Stimulated activated naive B cell treated with anti-CD40 and anti-IgM and Interleukin-4, amounts not matched to agents 10 μg/mL and 1 μg/mL and 100 μg/mL, for 72 hours (primary cell): ENCODE measurements at regions not wholly inside any gene's neighbourhood (a gene's known extent, or its start where the extent isn't known, plus 50 kb on each side); places are given as distances from the start of the nearest gene placed in this dataset.
"Not testable (repeated sequence)": the region's sequence is repeated elsewhere in the genome, so short reads cannot be mapped to it uniquely, and the experiment has no call there.

Experiments used
- ATAC-seq, 2 donors: fragments of 150-1000 bp; cut with Tn5 transposase; replicated peaks; 2 replicates each; pipeline ENCODE4 v1.10.0; 2021; ENCODE audit warnings: moderate library complexity in 1 of 2
- DNase-seq: peaks from one replicate; pipeline ENCODE4 v3.0.0; 2021
- H3K27ac Mint-ChIP-seq: one replicate; pipeline ENCODE4 v1.8.0; 2022; ENCODE audit warnings: mild to moderate bottlenecking, mixed read lengths
- H3K27me3 Mint-ChIP-seq, 2 donors: one replicate each; pipeline ENCODE4 v1.8.0; 2022; ENCODE audit warnings: mixed read lengths in 2 of 2
- H3K36me3 Mint-ChIP-seq, 2 donors: one replicate each; pipeline ENCODE4 v1.8.0; 2022; ENCODE audit warnings: mixed read lengths in 2 of 2, mild to moderate bottlenecking in 1 of 2
- H3K4me1 Mint-ChIP-seq, 2 donors: one replicate each; pipeline ENCODE4 v1.8.0; 2022; ENCODE audit warnings: mixed read lengths in 2 of 2, mild to moderate bottlenecking in 1 of 2
- H3K4me3 Mint-ChIP-seq, 2 donors: one replicate each; pipeline ENCODE4 v1.8.0; 2022; ENCODE audit warnings: mild to moderate bottlenecking in 2 of 2, mixed read lengths in 2 of 2, moderate library complexity in 1 of 2
- H3K9me3 Mint-ChIP-seq, 2 donors: one replicate each; pipeline ENCODE4 v1.8.0; 2022; ENCODE audit warnings: mixed read lengths in 2 of 2, mild to moderate bottlenecking in 1 of 2

DNA sequence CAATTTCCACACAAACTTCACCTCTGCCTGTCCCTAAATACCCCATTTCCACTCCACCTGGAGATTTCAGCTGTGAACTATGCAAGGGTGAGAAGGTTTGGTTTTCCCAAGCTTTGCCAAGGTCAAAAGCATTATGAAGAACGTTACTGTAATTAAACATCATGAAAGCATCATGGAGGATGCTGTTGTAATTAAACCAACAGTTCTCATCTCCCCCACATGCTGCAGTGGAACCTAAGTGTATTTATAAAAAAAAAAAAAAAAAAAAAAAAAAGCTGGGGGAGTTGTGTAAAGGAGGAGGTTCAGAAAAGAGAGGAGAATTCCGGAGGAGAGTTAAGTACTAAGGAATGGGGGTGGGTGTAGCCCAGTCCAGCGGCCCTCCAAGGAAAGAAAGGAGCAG lies 474.9 kb upstream of the JARID2 start:
- H3K9me3 Mint-ChIP-seq, result no peaks in the 10 kb centered on the region
- no peaks in the 10 kb centered on the region for H3K27me3 Mint-ChIP-seq
- H3K27ac Mint-ChIP-seq, result no peak overlapping the region
- no peak for ATAC-seq
- H3K36me3 Mint-ChIP-seq, result no peaks in the 10 kb centered on the region
- peaks cover 13 to 18% of the 10 kb centered on the region in 2 donors for H3K4me1 Mint-ChIP-seq
- H3K4me3 Mint-ChIP-seq, result peak overlapping the region in 1 of 2 donors; percentile 7
- no peak for DNase-seq

DNA sequence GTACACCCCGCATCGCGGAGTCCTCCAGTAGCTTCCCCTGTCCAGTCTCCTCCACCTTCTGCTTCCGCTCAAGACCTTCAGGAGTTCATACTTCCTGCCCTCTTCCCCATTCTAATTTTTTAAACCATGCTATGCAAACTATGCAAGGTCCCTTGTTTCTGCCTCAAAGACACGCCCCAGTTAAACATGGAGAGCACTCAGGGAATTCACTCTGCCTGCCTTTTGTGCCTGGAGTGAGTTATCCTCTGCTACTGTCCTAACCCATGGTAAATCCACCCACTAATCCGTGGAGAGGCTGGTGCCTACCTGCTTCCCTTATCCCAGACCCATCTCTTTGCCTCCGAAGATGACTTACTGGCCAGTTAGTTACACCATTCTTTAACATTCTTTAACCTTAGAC lies 473.7 kb upstream of the JARID2 start:
- ATAC-seq, result no peak
- Mint-ChIP-seq H3K27ac (no peak overlapping the region), H3K36me3 (no peaks in the 10 kb centered on the region), H3K27me3 (no peaks in the 10 kb centered on the region), H3K4me1 (peaks cover 11 to 18% of the 10 kb centered on the region in 2 donors), H3K4me3 (no peak overlapping the region), H3K9me3 (no peaks in the 10 kb centered on the region)
- DNase-seq, result no peak

DNA sequence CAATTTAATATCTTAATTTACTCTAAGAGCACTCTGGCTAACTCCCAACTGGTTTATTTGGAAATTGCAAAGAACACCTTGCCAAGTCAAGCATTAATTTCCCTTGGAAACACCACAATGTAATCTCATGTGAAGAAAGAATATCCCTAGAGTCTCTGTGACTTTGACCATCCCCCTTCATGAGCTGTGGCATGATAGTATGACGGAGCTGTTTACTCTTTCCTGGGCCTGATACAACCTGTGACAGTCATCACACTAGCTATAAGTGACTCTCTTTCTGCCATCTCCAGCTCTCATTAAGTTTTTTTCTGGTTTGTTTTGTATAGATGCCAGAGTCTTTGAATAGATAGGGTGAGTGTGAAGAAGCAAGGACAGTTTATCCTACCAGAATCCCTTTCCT lies 470.3 kb upstream of the JARID2 start:
- Mint-ChIP-seq H3K9me3 (no peaks in the 10 kb centered on the region), H3K27me3 (no peaks in the 10 kb centered on the region), H3K4me1 (peaks cover 4 to 7% of the 10 kb centered on the region in 2 donors), H3K4me3 (no peak overlapping the region), H3K27ac (no peak overlapping the region), H3K36me3 (no peaks in the 10 kb centered on the region)
- ATAC-seq, result no peak
- no peak for DNase-seq

DNA sequence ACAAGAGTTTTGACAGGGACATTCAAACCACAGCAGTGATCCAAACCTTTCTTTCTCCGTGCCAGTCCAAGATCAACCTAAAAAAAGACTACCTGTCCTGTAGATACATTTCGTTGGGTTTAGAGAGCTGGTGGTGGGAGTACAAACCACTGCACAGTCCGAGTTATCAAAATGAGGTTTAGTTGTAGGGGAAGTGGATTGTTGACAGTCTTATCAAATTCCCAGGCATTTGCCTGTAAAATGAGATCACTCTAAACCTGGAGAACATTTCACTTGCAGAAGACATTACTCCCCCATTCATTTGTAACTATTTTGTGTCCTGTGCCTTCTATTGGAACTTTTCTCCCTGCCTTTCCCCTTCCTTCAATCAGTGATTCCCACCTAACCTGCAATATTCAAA lies 469.6 kb upstream of the JARID2 start:
- ATAC-seq, result no peak
- no peak overlapping the region for H3K27ac Mint-ChIP-seq
- peaks cover 4 to 6% of the 10 kb centered on the region in 2 donors for H3K4me1 Mint-ChIP-seq
- DNase-seq, result no peak
- H3K4me3 Mint-ChIP-seq, result no peak overlapping the region
- no peaks in the 10 kb centered on the region for H3K27me3 Mint-ChIP-seq
- no peaks in the 10 kb centered on the region for H3K36me3 Mint-ChIP-seq
- H3K9me3 Mint-ChIP-seq, result peaks cover 0 to 3% of the 10 kb centered on the region in 2 donors

DNA sequence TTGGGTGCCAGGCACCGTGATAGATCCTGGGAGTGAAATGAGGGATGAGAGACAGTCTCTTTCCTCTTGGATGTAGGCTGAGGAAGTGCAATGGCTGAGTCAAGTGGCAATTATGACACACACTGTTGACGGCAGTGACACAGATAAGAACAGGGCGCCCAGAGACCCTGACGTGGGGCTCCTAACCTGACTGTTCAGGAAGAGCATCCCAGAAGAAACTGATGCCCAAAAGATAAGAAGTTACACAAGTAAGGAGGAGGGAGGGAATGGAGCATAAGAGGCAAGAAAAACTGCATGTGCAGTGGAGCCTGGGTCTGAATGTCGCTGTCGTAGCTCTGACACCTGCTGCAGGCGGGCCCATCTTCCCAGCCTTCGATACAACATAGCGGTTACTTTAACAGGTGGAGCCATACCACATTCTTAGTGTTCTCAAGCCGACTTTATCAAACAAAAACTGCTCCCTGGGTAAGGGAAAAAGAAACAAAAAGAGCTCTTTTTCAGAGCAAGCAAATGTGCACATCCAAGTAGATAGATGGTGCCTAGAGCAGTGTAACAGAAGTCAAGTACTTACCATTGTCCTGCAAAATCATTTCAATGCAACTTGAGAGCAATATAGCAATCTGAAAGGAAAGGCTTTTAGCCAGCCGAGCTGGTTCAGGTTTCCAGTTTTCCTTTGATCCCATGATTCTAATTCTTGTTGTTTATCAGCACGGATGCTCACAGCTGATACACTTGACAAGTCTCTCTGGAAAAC lies 463.9 kb upstream of the JARID2 start:
- Mint-ChIP-seq H3K36me3 (no peaks in the 10 kb centered on the region), H3K4me3 (no peak overlapping the region), H3K4me1 (peaks cover 6 to 20% of the 10 kb centered on the region in 2 donors), H3K9me3 (peaks cover 0 to 3% of the 10 kb centered on the region in 2 donors), H3K27me3 (no peaks in the 10 kb centered on the region), H3K27ac (no peak overlapping the region)
- ATAC-seq (no peak), DNase-seq (no peak)

DNA sequence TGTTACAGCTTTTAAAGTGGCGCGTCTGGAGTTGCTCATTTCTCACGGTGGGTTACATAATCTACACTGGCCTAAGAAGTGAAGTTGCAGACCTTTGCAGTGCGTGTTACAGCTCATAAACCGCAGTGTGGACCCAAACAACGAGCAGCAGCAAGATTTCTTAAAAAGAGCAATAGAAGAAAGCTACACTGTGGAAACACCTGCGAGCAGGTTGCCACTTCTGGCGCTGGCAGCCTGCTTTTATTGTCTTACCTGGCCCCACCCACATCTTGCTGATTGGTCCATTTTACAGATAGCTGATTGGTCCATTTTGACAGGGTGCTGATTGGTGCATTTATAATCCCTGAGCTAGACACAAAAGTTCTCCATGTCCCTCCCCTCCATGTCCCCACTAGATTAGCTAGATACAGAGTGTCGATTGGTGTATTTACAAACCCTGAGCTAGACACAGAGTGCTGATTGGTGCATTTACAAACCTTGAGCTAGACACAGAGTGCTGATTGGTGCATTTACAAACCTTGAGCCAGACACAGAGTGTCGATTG lies 462.9 kb upstream of the JARID2 start:
- H3K27ac Mint-ChIP-seq, H3K4me3 Mint-ChIP-seq, H3K36me3 Mint-ChIP-seq, H3K9me3 Mint-ChIP-seq, H3K27me3 Mint-ChIP-seq, ATAC-seq, DNase-seq: not testable (repeated sequence)
- peaks cover 6 to 23% of the 10 kb centered on the region in 2 donors for H3K4me1 Mint-ChIP-seq

DNA sequence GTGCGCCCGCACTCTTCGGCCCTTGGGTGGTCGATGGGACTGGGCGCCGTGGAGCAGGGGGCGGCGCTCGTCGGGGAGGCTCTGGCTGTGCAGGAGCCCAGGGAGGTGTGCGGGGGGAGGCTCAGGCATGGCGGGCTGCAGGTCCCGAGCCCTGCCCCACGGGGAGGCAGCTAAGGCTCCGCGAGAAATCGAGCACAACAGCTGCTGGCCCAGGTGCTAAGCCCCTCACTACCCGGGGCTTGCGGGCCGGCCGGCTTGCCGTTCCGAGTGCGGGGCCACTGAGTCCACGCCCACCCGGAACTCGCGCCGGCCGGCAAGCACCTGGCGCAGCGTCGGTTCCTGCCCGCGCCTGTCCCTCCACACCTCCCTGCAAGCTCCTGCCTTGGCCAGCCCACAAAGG lies 462.3 kb upstream of the JARID2 start:
- Mint-ChIP-seq H3K36me3 (no peaks in the 10 kb centered on the region), H3K27me3 (no peaks in the 10 kb centered on the region), H3K27ac (no peak overlapping the region), H3K4me3 (no peak overlapping the region), H3K4me1 (peaks cover 6 to 23% of the 10 kb centered on the region in 2 donors), H3K9me3 (peaks cover 0 to 3% of the 10 kb centered on the region in 2 donors)
- no peak for ATAC-seq
- no peak for DNase-seq

DNA sequence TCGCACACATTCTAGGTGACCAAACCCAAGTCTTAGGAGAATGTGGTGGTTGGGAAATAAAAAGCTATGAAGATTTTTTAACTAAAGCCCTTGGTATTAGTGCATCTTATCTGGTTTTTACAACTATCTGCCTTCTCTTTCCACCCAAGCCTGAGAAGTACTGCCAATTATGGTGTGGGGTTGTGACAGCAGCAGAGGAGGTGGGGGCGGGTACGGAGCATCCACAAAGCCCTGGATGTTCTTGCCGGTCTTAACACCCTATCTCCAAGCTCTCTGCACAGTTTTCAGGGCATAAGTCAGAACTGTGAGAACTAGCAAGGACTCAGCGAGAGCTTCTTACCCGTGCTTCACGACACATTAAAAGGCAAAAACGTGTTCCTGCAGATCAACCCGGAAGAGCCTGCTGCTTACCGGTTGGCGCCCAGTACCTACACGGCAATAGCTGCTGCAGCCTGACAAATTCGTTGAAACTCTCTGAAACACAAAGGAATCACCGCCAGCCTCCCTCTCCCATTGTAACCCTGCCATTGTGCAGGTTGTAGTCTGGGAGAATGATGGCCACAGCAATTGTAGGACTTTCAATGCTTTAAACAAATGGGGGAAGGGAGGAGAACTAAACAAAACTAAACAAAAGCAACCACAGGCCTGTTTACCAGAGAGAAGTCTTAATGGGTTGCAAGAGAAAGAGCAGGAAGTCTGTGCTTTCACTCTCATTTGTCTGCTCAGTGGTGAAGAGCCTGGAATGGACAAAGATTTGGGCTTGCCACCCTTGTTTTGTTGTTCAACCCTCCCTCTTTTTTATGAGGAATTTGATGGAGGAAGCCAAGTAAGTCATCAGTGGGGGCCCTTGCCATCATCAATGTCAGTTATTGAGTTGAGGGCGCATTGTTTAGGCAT lies 461.0 kb upstream of the JARID2 start:
- no peaks in the 10 kb centered on the region for H3K27me3 Mint-ChIP-seq
- no peak for ATAC-seq
- H3K27ac Mint-ChIP-seq, result no peak overlapping the region
- no peak for DNase-seq
- peaks cover 6 to 23% of the 10 kb centered on the region in 2 donors for H3K4me1 Mint-ChIP-seq
- no peaks in the 10 kb centered on the region for H3K36me3 Mint-ChIP-seq
- peaks cover 0 to 3% of the 10 kb centered on the region in 2 donors for H3K9me3 Mint-ChIP-seq
- H3K4me3 Mint-ChIP-seq, result no peak overlapping the region

DNA sequence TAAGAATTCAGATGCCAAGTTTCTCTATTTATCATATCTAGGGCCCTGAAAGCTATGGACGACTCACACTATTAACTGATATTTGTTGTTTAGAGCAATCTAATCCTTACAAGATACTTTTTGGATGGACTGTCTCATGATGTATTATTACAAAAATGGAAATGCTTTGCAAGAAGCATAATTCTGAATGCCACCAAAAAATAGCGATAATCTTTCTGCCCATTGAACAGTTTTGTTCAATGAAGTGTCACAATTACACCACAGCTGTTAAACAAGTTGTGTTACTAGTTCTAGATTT lies 460.4 kb upstream of the JARID2 start:
- no peak for DNase-seq
- H3K27me3 Mint-ChIP-seq, result no peaks in the 10 kb centered on the region
- no peak overlapping the region for H3K4me3 Mint-ChIP-seq
- no peaks in the 10 kb centered on the region for H3K36me3 Mint-ChIP-seq
- H3K9me3 Mint-ChIP-seq, result peaks cover 0 to 3% of the 10 kb centered on the region in 2 donors
- no peak for ATAC-seq
- H3K4me1 Mint-ChIP-seq, result peaks cover 6 to 23% of the 10 kb centered on the region in 2 donors
- H3K27ac Mint-ChIP-seq, result no peak overlapping the region

DNA sequence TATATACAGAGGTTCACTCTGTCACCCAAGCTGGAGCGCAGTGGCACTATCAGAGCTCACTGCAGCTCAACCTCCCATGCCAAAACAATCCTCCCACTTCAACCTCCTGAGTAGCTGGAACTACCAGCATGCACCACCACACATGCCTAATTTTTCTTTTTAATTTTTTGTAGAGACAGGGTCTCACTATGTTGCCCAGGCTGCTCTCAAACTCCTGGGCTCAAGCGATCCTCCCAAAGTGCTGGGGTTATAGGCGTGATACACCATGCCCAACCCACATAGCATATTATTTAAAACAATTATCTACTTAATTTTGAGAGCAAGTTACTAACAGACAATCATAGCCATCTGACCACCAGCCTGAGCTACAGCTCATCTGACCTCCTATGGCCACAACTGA lies 459.9 kb upstream of the JARID2 start:
- Mint-ChIP-seq H3K9me3 (peaks cover 0 to 2% of the 10 kb centered on the region in 2 donors), H3K4me1 (peaks cover 6 to 23% of the 10 kb centered on the region in 2 donors), H3K36me3 (no peaks in the 10 kb centered on the region), H3K27ac (no peak overlapping the region), H3K27me3 (no peaks in the 10 kb centered on the region), H3K4me3 (no peak overlapping the region)
- DNase-seq (no peak), ATAC-seq (no peak)

DNA sequence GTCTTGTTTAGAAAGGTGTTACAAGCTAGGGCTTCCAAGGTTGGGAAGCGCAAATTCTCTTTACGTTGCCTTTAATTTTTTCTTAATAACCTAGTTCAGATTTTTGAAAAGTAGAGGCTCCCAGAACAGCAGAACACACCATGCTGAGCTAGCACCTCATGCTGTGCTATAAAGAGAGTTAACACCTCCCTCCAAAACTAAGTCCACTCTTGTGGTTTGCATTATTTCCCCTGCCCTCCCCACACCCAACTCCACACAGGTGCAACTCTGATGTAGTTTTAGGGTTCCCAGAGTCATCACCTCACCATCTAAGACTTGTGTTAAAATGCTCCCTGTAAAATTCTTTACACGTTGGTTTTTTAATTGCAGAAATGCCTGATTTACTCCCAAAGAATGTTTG lies 459.4 kb upstream of the JARID2 start:
- peaks cover 6 to 23% of the 10 kb centered on the region in 2 donors for H3K4me1 Mint-ChIP-seq
- ATAC-seq (no peak), DNase-seq (no peak)
- no peaks in the 10 kb centered on the region for H3K36me3 Mint-ChIP-seq
- no peak overlapping the region for H3K4me3 Mint-ChIP-seq
- H3K27ac Mint-ChIP-seq, result no peak overlapping the region
- H3K9me3 Mint-ChIP-seq, result no peaks in the 10 kb centered on the region
- no peaks in the 10 kb centered on the region for H3K27me3 Mint-ChIP-seq

DNA sequence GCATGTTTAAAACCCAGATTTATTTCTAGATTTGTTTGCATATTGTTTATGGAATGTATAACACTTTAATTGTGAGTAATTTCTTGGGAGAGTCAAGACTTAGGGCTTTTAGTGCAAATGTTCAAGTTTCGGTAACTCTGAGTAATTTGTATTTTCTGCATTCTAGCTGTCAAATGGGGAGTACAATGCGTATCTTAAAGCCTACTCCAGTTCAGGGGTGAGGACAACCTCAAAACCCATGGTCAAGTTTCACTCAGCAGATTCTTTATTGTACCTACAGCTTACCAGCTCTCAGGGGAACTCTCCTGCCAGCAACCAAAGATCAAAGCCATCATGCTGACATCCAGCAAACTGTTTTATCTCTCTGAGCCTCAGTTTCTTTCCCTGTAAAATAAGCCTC lies 458.6 kb upstream of the JARID2 start:
- ATAC-seq (no peak), DNase-seq (no peak)
- H3K4me3 Mint-ChIP-seq, result no peak overlapping the region
- peaks cover 6 to 23% of the 10 kb centered on the region in 2 donors for H3K4me1 Mint-ChIP-seq
- H3K9me3 Mint-ChIP-seq, result no peaks in the 10 kb centered on the region
- no peaks in the 10 kb centered on the region for H3K27me3 Mint-ChIP-seq
- no peak overlapping the region for H3K27ac Mint-ChIP-seq
- no peaks in the 10 kb centered on the region for H3K36me3 Mint-ChIP-seq

DNA sequence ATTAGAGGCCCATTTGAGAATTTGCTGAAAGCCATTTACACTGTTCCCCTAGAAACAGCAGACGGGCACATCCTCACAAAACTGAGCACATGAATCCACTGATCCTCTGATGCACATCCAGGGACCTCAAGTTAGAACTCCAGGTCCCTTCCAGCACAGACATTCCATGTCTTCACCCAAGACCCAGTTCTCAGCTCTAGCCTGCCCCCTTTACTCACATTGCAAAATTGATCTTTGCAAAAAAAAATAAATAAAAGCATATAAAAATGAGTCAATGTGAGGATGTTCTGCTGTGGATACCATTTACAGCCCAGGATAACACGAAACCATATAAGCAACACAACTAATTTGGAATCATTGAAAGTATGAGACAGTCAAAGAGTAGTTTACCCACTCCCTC lies 458.2 kb upstream of the JARID2 start:
- no peak overlapping the region for H3K27ac Mint-ChIP-seq
- no peaks in the 10 kb centered on the region for H3K36me3 Mint-ChIP-seq
- ATAC-seq (no peak), DNase-seq (no peak)
- no peaks in the 10 kb centered on the region for H3K9me3 Mint-ChIP-seq
- no peaks in the 10 kb centered on the region for H3K27me3 Mint-ChIP-seq
- no peak overlapping the region for H3K4me3 Mint-ChIP-seq
- H3K4me1 Mint-ChIP-seq, result peaks cover 8 to 23% of the 10 kb centered on the region in 2 donors

DNA sequence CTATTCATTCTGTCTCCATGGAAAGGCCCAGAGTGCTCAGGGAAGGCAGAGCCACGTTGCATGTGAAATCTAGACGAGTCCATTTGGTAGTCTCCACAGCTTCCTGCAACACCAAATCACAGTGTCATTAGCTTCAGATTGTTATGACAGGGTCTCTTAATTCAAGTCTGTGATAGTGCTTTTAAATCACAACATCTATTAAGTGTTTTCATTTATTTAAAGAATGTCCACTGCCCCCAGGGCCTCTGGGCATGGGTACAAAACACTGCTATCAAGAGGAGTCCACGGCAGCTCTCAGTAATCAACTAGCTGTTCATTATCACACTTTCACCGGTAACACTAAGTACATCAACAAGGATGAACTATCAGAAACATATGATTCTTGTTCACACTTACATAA lies 455.9 kb upstream of the JARID2 start:
- Mint-ChIP-seq H3K4me1 (peaks cover 5 to 18% of the 10 kb centered on the region in 2 donors), H3K4me3 (no peak overlapping the region), H3K9me3 (no peaks in the 10 kb centered on the region), H3K36me3 (no peaks in the 10 kb centered on the region), H3K27ac (no peak overlapping the region), H3K27me3 (no peaks in the 10 kb centered on the region)
- DNase-seq (no peak), ATAC-seq (no peak)

DNA sequence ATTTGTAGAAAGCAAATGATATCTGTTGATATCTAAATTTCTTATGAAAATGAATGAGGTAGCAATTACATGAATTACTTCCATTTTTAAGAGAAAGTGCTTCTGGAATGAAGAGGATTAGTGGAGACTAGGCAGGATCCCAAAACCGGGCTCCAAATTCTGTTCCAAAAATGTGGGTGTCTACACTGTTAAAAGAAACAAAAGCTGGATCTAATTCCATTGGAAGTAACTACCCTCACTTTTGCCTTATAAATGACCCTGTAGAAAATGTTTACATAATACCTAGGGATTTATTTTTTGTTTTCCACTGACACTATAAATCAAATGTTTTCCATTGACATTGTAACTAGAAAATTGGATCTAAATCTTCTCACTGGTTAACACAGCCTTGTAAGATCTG lies 454.9 kb upstream of the JARID2 start:
- Mint-ChIP-seq H3K27ac (no peak overlapping the region), H3K36me3 (no peaks in the 10 kb centered on the region), H3K4me1 (peaks cover 3 to 12% of the 10 kb centered on the region in 2 donors), H3K27me3 (no peaks in the 10 kb centered on the region), H3K9me3 (no peaks in the 10 kb centered on the region), H3K4me3 (no peak overlapping the region)
- DNase-seq (no peak), ATAC-seq (no peak)
